ENCODE measurements at regions not wholly inside any gene's neighbourhood (a gene's known extent, or its start where the extent isn't known, plus 50 kb on each side); places are given as distances from the start of the nearest gene placed in this dataset.
"Not testable (repeated sequence)": the region's sequence is repeated elsewhere in the genome, so short reads cannot be mapped to it uniquely, and the experiment has no call there.

DNA sequence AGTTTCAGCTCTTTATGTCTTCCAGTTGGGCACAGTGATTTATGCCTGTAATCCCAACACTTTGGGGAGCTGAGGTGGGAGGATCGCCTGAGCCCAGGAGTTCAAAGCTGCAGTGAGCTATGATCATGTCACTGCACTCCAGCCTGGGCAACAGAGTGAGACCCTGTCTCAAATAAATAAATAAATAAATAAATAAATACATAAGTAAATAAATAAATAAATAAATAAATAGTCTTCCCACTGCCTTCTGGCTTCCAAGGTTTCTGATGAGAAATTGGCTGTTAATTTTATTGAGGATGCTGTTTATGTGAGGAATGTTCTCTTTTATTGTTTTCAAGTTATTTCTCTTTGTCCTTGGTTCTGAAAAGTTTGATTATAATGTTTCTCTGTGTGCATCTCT is 1507.6 kb upstream of the GOT2 start:
- Histone ChIP-seq H3K9ac (ENCODE audit: low read depth in 1 of 3, low read length in 3 of 3) (no peak overlapping the region), H3K4me3 (ENCODE audit: low read length in 3 of 3) (no peak overlapping the region), H3K27me3 (ENCODE audit: control insufficient read depth in 3 of 3, insufficient read depth in 3 of 3, low read length in 3 of 3) (no peaks in the 10 kb centered on the region), H3K27ac (ENCODE audit: low read depth, low read length) (no peak overlapping the region), H3K9me3 (ENCODE audit: control insufficient read depth in 3 of 3, low read length in 3 of 3) (no peaks in the 10 kb centered on the region), H3K4me1 (ENCODE audit: control insufficient read depth in 3 of 3, insufficient read depth in 3 of 3, low read length in 3 of 3) (no peaks in the 10 kb centered on the region), H3K36me3 (ENCODE audit: control insufficient read depth in 3 of 3, insufficient read depth in 3 of 3, low read length in 3 of 3) (no peaks in the 10 kb centered on the region)

DNA sequence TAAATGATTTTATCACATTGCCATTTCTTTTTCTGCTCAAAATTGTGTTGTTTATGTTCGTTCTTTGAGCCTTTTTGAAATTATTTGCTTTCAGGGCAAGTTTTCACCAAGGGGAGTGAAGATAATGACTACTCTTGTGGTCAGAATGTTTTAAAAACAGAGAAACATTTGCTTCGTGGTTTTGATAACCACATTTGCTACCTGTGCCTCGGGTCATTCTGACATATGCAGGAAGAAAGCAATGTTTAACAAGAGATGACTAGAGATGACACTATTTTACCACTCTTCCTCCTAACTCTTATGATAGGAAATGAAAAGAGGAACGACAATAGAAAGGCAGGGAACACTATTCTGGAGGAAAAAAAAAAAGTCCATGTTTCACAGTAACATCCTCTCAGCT is 1496.5 kb upstream of the GOT2 start:
- H3K9me3 ChIP-seq (ENCODE audit: control insufficient read depth in 3 of 3, low read length in 3 of 3): no peaks in the 10 kb centered on the region
- no peak overlapping the region for H3K4me3 ChIP-seq (ENCODE audit: low read length in 3 of 3)
- no peaks in the 10 kb centered on the region for H3K36me3 ChIP-seq (ENCODE audit: control insufficient read depth in 3 of 3, insufficient read depth in 3 of 3, low read length in 3 of 3)
- no peaks in the 10 kb centered on the region for H3K4me1 ChIP-seq (ENCODE audit: control insufficient read depth in 3 of 3, insufficient read depth in 3 of 3, low read length in 3 of 3)
- H3K27me3 ChIP-seq (ENCODE audit: control insufficient read depth in 3 of 3, insufficient read depth in 3 of 3, low read length in 3 of 3): no peaks in the 10 kb centered on the region
- H3K27ac ChIP-seq (ENCODE audit: low read depth, low read length): no peak overlapping the region
- H3K9ac ChIP-seq (ENCODE audit: low read depth in 1 of 3, low read length in 3 of 3): no peak overlapping the region

DNA sequence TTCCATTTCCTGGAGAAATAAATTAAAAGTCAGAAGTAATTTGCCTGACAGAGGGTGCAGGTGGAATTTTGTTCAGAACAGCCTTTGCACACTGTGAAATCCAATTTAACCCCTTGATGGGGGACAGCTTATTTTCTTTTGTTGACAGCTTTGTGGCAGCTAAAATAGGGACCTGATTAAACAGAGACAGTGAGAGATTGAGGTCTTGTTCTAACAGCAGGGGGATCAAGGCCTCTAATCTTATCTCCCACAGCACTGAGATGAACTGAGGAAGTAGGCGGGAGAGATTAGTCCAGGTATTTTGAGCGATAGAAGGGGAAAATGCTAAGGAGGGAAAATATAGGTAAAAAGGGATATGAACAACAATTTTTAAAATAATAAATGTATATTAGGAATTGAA is 1491.4 kb upstream of the GOT2 start:
- Histone ChIP-seq H3K27me3 (ENCODE audit: control insufficient read depth in 3 of 3, insufficient read depth in 3 of 3, low read length in 3 of 3) (no peaks in the 10 kb centered on the region), H3K4me1 (ENCODE audit: control insufficient read depth in 3 of 3, insufficient read depth in 3 of 3, low read length in 3 of 3) (no peaks in the 10 kb centered on the region), H3K4me3 (ENCODE audit: low read length in 3 of 3) (no peak overlapping the region), H3K9me3 (ENCODE audit: control insufficient read depth in 3 of 3, low read length in 3 of 3) (no peaks in the 10 kb centered on the region), H3K36me3 (ENCODE audit: control insufficient read depth in 3 of 3, insufficient read depth in 3 of 3, low read length in 3 of 3) (no peaks in the 10 kb centered on the region), H3K9ac (ENCODE audit: low read depth in 1 of 3, low read length in 3 of 3) (no peak overlapping the region), H3K27ac (ENCODE audit: low read depth, low read length) (no peak overlapping the region)

DNA sequence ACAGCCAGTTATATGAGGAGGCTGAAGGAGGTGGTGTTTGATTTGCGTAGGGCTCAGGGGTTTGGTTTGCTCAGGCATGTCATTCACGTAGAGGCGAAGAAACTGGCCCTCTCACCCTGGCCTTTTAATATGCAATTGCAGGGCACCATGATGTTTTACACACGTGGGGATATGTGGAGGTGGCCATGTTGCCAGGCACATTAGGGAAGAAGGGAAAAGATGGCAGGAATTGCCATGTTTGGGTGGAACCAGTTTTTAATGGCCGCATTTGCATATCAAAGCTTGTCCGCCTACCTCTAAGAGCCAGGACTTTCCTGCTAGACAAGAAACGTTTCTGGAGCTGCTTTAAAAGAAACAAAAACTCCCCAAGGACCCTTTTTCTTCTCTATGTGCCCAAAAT is 1483.7 kb upstream of the GOT2 start:
- Histone ChIP-seq H3K9ac (ENCODE audit: low read depth in 1 of 3, low read length in 3 of 3) (no peak overlapping the region), H3K36me3 (ENCODE audit: control insufficient read depth in 3 of 3, insufficient read depth in 3 of 3, low read length in 3 of 3) (no peaks in the 10 kb centered on the region), H3K4me1 (ENCODE audit: control insufficient read depth in 3 of 3, insufficient read depth in 3 of 3, low read length in 3 of 3) (no peaks in the 10 kb centered on the region), H3K9me3 (ENCODE audit: control insufficient read depth in 3 of 3, low read length in 3 of 3) (peaks cover 0 to 3% (median 0%) of the 10 kb centered on the region in 3 donors), H3K27ac (ENCODE audit: low read depth, low read length) (no peak overlapping the region), H3K4me3 (ENCODE audit: low read length in 3 of 3) (no peak overlapping the region), H3K27me3 (ENCODE audit: control insufficient read depth in 3 of 3, insufficient read depth in 3 of 3, low read length in 3 of 3) (no peaks in the 10 kb centered on the region)

DNA sequence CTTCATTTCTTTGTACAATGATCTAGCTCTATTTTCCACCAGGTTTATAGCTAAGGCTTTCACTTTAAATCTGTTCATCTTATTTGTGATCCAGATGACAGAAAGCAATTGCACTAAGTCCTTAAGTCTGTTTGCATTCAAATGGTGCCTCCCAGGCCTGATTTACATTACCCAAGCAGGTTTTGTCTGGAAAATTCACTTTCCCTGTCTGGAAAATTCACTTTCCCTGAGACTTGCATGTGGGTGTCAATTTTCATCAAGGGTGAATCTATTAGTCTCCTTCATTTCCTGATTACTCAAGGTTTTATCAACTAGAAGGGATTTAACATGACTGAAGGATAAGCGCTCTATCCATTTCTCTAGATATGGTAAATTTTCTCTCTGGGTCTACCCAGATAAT is 1480.2 kb upstream of the GOT2 start:
- H3K4me1 ChIP-seq (ENCODE audit: control insufficient read depth in 3 of 3, insufficient read depth in 3 of 3, low read length in 3 of 3): no peaks in the 10 kb centered on the region
- no peak overlapping the region for H3K9ac ChIP-seq (ENCODE audit: low read depth in 1 of 3, low read length in 3 of 3)
- H3K27me3 ChIP-seq (ENCODE audit: control insufficient read depth in 3 of 3, insufficient read depth in 3 of 3, low read length in 3 of 3): no peaks in the 10 kb centered on the region
- no peaks in the 10 kb centered on the region for H3K36me3 ChIP-seq (ENCODE audit: control insufficient read depth in 3 of 3, insufficient read depth in 3 of 3, low read length in 3 of 3)
- H3K9me3 ChIP-seq (ENCODE audit: control insufficient read depth in 3 of 3, low read length in 3 of 3): no peaks in the 10 kb centered on the region
- H3K27ac ChIP-seq (ENCODE audit: low read depth, low read length): no peak overlapping the region
- H3K4me3 ChIP-seq (ENCODE audit: low read length in 3 of 3): no peak overlapping the region

DNA sequence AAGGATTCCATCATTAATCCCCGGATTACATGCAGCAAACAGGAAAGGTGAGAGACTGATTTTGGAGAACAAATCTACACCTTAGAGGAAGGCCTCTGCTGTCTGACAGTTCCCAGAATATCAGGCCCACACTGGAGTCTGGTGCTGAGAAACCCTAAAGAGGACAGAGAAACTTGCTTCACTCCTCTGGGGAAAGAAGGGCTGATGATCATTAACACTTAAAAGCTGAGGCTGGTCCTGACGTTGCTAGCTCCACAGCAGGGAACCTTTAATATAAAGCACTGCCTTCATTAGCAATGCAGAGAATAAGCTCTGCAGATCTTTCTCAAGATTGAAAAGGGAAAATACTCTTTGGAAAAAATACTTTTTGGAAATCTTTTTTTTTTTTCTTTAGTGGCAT is 1472.4 kb upstream of the GOT2 start:
- H3K4me3 ChIP-seq (ENCODE audit: low read length in 3 of 3): no peak overlapping the region
- no peaks in the 10 kb centered on the region for H3K9me3 ChIP-seq (ENCODE audit: control insufficient read depth in 3 of 3, low read length in 3 of 3)
- no peak overlapping the region for H3K9ac ChIP-seq (ENCODE audit: low read depth in 1 of 3, low read length in 3 of 3)
- H3K36me3 ChIP-seq (ENCODE audit: control insufficient read depth in 3 of 3, insufficient read depth in 3 of 3, low read length in 3 of 3): no peaks in the 10 kb centered on the region
- H3K4me1 ChIP-seq (ENCODE audit: control insufficient read depth in 3 of 3, insufficient read depth in 3 of 3, low read length in 3 of 3): no peaks in the 10 kb centered on the region
- H3K27ac ChIP-seq (ENCODE audit: low read depth, low read length): no peak overlapping the region
- no peaks in the 10 kb centered on the region for H3K27me3 ChIP-seq (ENCODE audit: control insufficient read depth in 3 of 3, insufficient read depth in 3 of 3, low read length in 3 of 3)

DNA sequence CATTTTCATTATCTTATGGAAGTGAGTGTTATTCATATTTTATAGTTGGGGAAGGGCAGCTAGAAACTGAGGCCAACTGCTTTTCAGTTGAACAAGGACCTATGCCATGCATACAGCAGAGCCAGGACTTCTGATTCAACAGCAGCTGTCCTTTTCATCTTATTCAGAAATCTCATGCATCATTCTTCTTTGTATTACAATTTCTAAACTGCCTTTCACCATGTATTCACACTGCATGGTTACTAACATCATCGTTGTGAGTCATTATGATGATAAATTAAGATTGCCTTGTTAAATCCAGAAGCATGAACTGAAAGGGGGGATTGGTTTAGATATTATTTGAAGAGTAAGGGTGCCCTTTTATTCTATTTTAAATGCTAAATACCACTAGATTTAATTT is 1470.1 kb upstream of the GOT2 start:
- no peaks in the 10 kb centered on the region for H3K4me1 ChIP-seq (ENCODE audit: control insufficient read depth in 3 of 3, insufficient read depth in 3 of 3, low read length in 3 of 3)
- no peak overlapping the region for H3K4me3 ChIP-seq (ENCODE audit: low read length in 3 of 3)
- H3K9ac ChIP-seq (ENCODE audit: low read depth in 1 of 3, low read length in 3 of 3): no peak overlapping the region
- H3K9me3 ChIP-seq (ENCODE audit: control insufficient read depth in 3 of 3, low read length in 3 of 3): no peaks in the 10 kb centered on the region
- H3K27me3 ChIP-seq (ENCODE audit: control insufficient read depth in 3 of 3, insufficient read depth in 3 of 3, low read length in 3 of 3): no peaks in the 10 kb centered on the region
- H3K36me3 ChIP-seq (ENCODE audit: control insufficient read depth in 3 of 3, insufficient read depth in 3 of 3, low read length in 3 of 3): no peaks in the 10 kb centered on the region
- no peak overlapping the region for H3K27ac ChIP-seq (ENCODE audit: low read depth, low read length)

DNA sequence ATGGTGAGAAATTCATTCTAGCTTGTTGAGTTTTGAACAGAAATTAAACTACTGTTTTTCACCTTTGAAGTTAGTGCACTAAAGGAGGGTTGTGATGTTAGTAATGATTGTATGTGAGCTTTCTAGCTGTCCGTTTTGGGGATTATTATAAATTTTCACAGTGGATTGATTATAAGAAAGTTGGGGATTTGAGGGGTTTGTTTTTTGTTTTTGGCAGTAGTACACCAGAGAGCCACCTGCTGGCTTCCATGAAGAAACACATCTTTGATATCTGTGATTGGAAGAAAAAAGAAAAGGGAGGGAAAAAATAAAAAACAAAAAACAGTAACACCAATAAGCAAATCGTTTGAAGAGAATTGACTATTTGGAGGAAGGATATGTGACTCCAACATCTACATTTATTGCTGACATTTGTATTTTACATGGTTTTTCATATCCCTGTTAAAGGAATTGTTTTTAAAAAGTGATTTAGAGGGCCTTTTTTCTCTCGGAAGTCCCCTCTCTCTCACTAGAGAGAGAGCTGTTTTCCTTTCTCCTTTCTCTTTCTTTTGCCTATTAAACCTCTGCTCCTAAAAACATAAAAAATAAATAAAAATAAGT is 1469.5 kb upstream of the GOT2 start:
- H3K4me1 ChIP-seq (ENCODE audit: control insufficient read depth in 3 of 3, insufficient read depth in 3 of 3, low read length in 3 of 3): no peaks in the 10 kb centered on the region

DNA sequence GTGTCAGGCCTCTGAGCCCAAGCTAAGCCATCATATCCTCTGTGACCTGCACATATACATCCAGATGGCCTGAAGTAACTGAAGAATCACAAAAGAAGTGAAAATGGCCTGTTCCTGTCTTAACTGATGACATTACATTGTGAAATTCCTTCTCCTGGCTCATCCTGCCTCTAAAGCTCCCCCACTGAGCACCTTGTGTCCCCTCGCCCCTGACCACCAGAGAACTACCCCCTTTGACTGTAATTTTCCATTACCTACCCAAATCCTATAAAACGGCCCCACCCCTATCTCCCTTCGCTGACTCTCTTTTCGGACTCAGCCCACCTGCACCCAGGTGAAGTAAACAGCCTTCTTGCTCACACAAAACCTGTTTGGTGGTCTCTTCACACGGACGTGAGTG is 1466.6 kb upstream of the GOT2 start:
- H3K36me3 ChIP-seq (ENCODE audit: control insufficient read depth in 3 of 3, insufficient read depth in 3 of 3, low read length in 3 of 3); H3K4me3 ChIP-seq (ENCODE audit: low read length in 3 of 3); H3K9me3 ChIP-seq (ENCODE audit: control insufficient read depth in 3 of 3, low read length in 3 of 3); H3K9ac ChIP-seq (ENCODE audit: low read depth in 1 of 3, low read length in 3 of 3); H3K27me3 ChIP-seq (ENCODE audit: control insufficient read depth in 3 of 3, insufficient read depth in 3 of 3, low read length in 3 of 3); H3K27ac ChIP-seq (ENCODE audit: low read depth, low read length); H3K4me1 ChIP-seq (ENCODE audit: control insufficient read depth in 3 of 3, insufficient read depth in 3 of 3, low read length in 3 of 3): not testable (repeated sequence)

More for the DNA sequence above, 1469.5 kb upstream of the GOT2 start:
- H3K9ac ChIP-seq (ENCODE audit: low read depth in 1 of 3, low read length in 3 of 3): no peak overlapping the region
- H3K4me3 ChIP-seq (ENCODE audit: low read length in 3 of 3): no peak overlapping the region
- H3K36me3 ChIP-seq (ENCODE audit: control insufficient read depth in 3 of 3, insufficient read depth in 3 of 3, low read length in 3 of 3): no peaks in the 10 kb centered on the region
- no peak overlapping the region for H3K27ac ChIP-seq (ENCODE audit: low read depth, low read length)
- no peaks in the 10 kb centered on the region for H3K9me3 ChIP-seq (ENCODE audit: control insufficient read depth in 3 of 3, low read length in 3 of 3)
- no peaks in the 10 kb centered on the region for H3K27me3 ChIP-seq (ENCODE audit: control insufficient read depth in 3 of 3, insufficient read depth in 3 of 3, low read length in 3 of 3)

DNA sequence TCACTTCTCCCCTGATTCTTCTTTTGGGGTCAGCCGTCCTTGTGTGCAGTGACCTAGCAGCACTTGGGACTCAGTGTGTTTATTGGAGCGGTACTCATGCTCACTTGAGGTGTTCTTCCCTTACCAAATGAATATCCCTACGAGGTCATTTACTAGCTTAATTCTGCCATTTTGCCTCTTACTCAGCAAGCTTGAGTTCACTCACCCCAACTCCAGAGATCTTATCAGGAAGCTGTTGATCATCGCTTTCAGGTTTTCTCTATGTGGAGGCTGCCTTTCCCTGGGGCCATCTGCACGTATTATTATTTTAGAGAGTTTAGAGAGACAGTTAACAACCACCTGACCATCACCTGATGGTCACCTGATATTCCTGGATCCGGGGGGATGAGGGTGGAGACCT is 1466.0 kb upstream of the GOT2 start:
- Histone ChIP-seq H3K27ac (ENCODE audit: low read depth, low read length) (no peak overlapping the region), H3K4me1 (ENCODE audit: control insufficient read depth in 3 of 3, insufficient read depth in 3 of 3, low read length in 3 of 3) (no peaks in the 10 kb centered on the region), H3K36me3 (ENCODE audit: control insufficient read depth in 3 of 3, insufficient read depth in 3 of 3, low read length in 3 of 3) (no peaks in the 10 kb centered on the region), H3K27me3 (ENCODE audit: control insufficient read depth in 3 of 3, insufficient read depth in 3 of 3, low read length in 3 of 3) (no peaks in the 10 kb centered on the region), H3K4me3 (ENCODE audit: low read length in 3 of 3) (no peak overlapping the region), H3K9ac (ENCODE audit: low read depth in 1 of 3, low read length in 3 of 3) (no peak overlapping the region), H3K9me3 (ENCODE audit: control insufficient read depth in 3 of 3, low read length in 3 of 3) (no peaks in the 10 kb centered on the region)

DNA sequence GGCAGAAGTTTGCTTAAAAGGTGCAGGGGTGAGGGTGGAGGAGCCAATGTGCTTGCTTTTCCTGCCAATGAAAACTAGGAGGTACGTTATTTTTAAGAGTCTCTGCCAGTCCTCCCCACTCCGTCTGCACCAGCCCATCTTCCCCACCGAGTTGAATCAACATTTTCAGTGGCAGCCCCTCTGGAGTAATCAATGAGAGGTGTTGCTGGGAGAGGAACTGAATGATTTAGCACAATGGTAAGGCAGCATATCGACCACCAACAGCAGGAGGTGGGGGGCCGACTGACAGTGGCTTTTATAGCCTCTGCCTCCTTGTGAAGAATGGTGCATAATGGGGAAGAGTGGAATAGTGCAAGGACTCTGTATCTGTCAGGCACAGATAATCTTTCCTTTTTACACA is 1465.0 kb upstream of the GOT2 start:
- H3K4me1 ChIP-seq (ENCODE audit: control insufficient read depth in 3 of 3, insufficient read depth in 3 of 3, low read length in 3 of 3): no peaks in the 10 kb centered on the region
- no peak overlapping the region for H3K4me3 ChIP-seq (ENCODE audit: low read length in 3 of 3)
- H3K27ac ChIP-seq (ENCODE audit: low read depth, low read length): no peak overlapping the region
- H3K27me3 ChIP-seq (ENCODE audit: control insufficient read depth in 3 of 3, insufficient read depth in 3 of 3, low read length in 3 of 3): no peaks in the 10 kb centered on the region
- no peaks in the 10 kb centered on the region for H3K36me3 ChIP-seq (ENCODE audit: control insufficient read depth in 3 of 3, insufficient read depth in 3 of 3, low read length in 3 of 3)
- no peak overlapping the region for H3K9ac ChIP-seq (ENCODE audit: low read depth in 1 of 3, low read length in 3 of 3)
- no peaks in the 10 kb centered on the region for H3K9me3 ChIP-seq (ENCODE audit: control insufficient read depth in 3 of 3, low read length in 3 of 3)
